ENCODE measurements at regions not wholly inside any gene's neighbourhood (a gene's known extent, or its start where the extent isn't known, plus 50 kb on each side); places are given as distances from the start of the nearest gene placed in this dataset.
"Not testable (repeated sequence)": the region's sequence is repeated elsewhere in the genome, so short reads cannot be mapped to it uniquely, and the experiment has no call there.

DNA sequence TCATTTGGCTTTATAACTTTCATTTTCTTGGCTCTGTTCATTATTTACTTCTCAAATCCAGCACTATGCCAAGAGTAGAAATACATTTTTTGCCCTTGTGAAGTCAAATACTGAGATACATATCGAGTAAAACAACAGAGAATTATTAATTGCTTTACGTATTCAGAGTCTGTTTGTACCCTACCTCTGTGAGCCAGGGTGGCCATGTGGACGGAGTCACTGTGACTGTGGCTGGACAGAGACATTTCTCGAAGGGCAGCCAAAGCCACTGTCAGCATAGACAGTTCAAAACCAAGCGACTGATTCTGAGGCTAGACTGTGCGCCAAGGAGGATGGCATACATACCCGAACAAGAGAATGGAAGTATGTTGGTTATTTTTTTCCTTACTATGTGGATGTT lies 391.0 kb upstream of the PROX1 start:
- DNase-seq (ENCODE audit: low spot score), result no peak

DNA sequence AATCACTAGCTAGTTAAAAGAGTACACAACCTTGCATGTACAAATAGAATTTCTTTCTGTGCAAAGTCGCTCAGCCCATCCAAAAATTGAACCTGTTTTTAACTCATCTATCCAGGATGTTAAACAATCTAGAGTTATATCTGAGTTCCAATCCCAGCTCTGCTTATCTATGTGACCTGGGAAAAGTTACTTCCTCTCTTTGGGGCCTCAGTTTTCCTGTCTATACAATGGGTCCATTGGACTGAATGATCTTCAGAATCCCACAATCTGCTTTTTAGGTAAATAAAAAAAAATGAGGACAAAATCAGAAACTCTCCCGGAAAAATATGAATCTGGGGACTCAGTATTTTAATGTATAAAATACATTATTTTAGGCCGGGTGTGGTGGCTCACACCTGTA lies 389.5 kb upstream of the PROX1 start:
- DNase-seq (ENCODE audit: low spot score), result no peak

- no peak for DNase-seq (ENCODE audit: low spot score)
These were observed 386.9 kb upstream of the PROX1 start for GRCh38 chr1:213600879-213601278.

DNA sequence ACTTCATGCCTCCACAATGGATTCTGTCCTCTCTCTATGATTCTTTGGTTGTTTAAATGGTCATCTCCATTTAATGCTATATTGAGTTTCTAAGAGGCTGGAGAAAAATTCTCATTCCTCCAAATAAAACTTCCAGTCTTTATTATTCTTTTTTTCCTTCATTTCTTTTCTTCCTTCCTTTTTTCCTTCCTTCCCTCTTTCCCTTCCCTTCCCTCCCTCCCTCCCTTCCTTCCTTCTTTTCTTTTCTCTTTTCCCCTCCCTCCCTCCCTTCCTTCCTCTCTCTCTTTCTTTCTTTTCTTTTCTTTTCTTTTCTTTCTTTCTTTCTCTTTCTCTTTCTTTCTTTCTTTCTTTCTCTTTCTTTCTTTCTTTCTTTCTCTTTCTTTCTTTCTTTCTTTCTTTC lies 386.1 kb upstream of the PROX1 start:
- not testable (repeated sequence) for DNase-seq (ENCODE audit: low spot score)

DNA sequence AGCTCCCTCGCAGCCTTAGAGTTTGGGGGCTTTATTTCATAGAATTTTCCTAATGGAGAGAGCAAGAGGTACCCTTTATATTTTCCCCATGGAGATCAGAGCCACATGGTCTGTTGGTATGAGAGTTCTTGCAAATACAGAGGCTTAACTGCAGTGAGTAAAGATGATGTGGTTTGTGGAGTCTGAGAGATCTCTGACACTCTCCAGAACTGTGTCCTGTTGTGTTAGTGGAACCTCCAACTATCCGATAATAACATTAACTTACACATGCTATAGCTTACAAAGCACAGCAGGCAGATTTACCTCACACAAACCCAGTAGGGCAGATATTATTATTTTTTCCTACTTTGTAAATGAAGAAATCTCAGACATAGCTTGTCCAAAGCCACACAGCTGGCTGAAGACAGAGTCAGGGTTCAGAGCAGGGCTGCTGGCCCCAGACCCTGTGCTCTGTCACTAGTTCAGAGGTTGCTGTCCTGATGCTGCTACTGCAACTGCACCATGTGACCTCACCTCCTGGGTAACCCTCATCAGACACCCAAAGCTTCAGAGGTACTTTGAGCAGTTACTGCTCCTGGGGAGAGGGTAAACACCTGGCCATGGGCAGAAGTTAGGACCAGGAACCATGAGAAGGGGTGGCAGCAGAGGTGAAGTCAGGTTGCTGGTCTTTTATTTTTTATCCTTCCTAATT lies 384.8 kb upstream of the PROX1 start:
- no peak for DNase-seq (ENCODE audit: low spot score)

GRCh38 chr1:213604477-213604876 lies 383.3 kb upstream of the PROX1 start:
- peak; percentile 54 for DNase-seq (ENCODE audit: low spot score)

GRCh38 chr1:213605732-213606131 lies 382.0 kb upstream of the PROX1 start:
- DNase-seq (ENCODE audit: low spot score), result no peak

GRCh38 chr1:213606252-213606820 lies 381.4 kb upstream of the PROX1 start:
- peak; percentile 62 for DNase-seq (ENCODE audit: low spot score)

- DNase-seq (ENCODE audit: low spot score), result no peak
These were observed 374.2 kb upstream of the PROX1 start for GRCh38 chr1:213613549-213613948.

DNA sequence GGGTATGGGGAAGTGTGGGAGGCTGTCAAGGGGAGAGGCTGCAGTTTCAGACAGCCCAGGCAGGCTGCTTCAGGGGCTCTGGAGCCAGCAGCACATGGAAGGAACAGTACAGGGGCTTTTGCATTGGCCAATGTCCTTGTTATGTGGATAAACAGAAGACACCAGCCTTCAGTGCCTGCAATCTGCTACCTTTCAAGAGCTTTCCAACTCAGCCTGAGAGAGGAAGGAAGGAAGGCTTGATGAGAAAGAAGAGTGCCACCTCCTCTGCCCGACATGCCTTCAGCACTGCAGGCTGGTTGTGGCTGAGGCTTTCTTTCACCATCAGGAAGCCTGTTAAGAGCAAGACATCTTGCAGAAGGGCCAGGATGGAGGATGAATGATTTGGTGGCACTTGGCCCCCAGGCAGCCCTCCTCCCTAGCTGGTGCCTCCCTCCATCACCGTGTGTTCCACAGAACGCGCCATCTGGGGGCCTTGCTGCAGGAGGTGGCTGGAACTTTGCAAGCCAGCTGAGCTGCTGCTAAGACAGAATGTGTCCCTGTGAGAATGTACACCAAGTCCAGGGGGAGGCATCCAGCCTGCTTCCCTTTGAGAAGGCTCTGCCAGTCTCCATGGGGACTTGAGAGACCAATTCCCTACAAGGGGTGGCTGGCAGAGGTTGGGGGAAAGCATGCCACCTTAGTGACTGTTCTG lies 372.4 kb upstream of the PROX1 start:
- DNase-seq (ENCODE audit: low spot score), result peak; percentile 67

DNA sequence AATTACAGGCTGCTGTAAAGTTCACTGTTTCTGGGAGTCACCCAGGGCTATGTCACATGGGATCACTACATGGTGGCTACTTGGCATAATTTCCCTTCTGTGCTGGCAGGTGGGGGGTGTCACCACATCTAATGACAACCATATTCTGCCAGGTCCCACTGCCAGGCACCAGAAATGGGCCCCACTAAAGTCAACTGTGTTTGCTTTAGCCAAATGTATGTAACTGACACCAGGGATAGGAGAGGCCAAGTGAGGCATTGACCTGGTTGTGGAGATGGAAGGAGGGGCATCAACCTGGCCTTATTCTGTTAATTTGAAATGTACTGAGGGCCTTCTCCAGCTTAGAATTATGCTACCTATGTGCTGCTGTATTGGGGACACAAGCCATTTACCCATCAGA lies 370.6 kb upstream of the PROX1 start:
- no peak for DNase-seq (ENCODE audit: low spot score)

DNA sequence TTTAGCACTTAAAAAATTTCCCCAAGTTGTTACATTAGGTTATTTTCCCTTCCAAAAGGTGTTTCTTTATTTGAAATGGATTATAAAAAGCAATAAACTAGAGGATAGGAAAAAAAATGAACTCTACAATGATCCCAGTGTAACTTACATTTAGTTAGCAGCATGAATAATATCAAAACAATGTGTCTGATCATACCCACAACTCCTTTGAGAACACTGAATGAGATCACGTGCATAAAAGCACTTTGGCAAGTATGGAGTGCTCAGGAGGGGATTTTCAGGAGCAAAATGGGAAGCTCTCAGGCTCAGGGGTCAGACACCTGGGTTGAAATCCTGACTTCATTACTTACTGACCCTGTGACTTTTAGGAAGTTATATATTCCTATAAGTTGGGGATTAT lies 369.7 kb upstream of the PROX1 start:
- no peak for DNase-seq (ENCODE audit: low spot score)

GRCh38 chr1:213619026-213619425 lies 368.7 kb upstream of the PROX1 start:
- no peak for DNase-seq (ENCODE audit: low spot score)

DNA sequence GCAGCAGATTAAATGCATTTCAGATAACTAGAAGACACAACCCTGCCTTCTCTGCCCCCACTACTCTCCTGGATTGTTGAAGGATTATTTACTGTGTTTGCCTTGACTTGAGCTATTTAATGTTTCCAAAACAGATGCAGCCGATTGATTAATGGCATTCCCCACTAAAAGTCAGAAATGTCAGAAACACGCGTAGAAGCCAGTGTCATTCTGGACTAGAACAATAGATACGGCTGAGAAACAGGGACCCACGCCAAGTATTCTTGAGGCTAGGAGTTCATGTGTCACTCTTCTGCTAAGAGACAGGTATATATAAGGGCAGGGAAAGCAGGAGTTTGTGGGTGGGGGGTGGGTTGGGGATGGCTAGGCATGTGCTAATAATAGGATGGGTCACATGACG lies 366.7 kb upstream of the PROX1 start:
- DNase-seq (ENCODE audit: low spot score), result no peak

- no peak for DNase-seq (ENCODE audit: low spot score)
These were observed 365.3 kb upstream of the PROX1 start for GRCh38 chr1:213622365-213623063.

DNA sequence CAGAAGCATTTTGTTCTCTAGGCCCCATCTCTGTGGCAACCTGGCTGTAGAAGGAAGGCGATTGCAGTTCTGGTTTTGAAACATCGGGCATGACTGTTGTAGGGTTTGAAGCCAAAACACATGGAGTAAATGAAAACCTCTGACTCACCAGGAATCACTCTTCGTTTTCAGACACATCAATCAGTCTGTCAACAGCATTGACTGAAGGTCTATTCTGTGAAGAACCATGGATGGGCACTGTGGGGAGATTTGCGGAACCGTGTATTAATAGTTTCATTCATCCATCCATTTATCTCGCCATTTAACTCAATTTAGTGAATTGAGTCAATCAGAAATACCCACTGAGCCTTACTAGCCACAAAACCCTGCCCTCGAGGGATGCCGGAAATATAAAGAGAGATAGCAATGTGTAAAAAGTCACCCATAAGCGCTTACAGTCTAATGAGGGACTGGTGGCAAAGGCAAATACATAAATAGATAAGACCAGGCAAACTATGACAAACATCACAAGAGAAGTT lies 364.6 kb upstream of the PROX1 start:
- DNase-seq (ENCODE audit: low spot score), result no peak

DNA sequence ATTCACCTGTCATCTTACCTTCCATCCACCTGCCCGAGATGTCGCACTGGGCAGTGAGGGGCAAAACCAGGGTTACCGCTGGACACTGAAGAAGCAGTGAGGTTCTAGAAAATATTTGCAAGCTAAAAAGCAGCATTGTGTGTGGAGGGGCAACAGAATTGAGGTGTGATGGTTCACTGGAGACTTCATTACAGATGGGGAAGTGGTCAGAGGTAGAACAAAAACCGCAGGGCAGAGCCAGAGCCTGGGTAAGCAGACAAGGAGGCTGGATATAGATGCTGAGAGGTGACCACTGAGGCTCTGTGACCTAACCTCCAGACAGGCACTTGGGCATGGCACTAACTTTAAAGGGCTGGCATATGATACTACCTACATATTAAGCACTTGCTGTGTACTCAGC lies 363.9 kb upstream of the PROX1 start:
- no peak for DNase-seq (ENCODE audit: low spot score)

DNA sequence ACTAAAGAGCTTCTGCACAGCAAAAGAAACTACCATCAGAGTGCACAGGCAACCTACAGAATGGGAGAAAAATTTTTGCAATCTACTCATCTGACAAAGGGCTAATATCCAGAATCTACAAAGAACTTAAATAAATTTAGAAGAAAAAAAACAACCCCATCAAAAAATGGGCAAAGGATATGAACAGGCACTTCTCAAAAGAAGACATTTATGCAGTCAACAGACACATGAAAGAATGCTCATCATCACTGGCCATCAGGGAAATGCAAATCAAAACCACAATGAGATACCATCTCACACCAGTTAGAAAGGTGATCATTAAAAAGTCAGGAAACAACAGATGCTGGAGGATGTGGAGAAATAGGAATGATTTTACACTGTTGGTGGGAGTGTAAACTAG lies 351.0 kb upstream of the PROX1 start:
- DNase-seq (ENCODE audit: low spot score), result not testable (repeated sequence)

DNA sequence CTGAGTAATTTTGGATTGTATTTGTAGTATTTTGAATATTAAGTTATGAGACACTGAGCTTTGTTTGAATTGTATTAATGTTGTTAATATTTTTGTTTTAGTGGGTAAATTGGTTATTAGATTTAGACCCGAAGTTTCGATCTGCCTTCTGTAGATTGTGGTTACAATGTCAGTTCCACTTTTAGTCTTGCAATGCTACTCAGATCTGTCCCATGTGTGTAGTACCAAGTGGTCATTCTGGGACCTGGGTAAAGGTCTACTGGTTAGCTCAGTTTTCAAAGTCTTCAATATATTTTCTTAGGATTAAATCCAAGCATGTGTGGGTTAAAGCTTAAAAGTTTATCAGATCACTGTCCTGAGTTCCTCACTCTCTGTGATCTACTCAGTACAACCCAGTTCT lies 346.5 kb upstream of the PROX1 start:
- DNase-seq (ENCODE audit: low spot score), result no peak

GRCh38 chr1:213643360-213643759 lies 344.4 kb upstream of the PROX1 start:
- no peak for DNase-seq (ENCODE audit: low spot score)

- DNase-seq (ENCODE audit: low spot score), result no peak
These were observed 339.7 kb upstream of the PROX1 start for GRCh38 chr1:213647864-213648650.

DNA sequence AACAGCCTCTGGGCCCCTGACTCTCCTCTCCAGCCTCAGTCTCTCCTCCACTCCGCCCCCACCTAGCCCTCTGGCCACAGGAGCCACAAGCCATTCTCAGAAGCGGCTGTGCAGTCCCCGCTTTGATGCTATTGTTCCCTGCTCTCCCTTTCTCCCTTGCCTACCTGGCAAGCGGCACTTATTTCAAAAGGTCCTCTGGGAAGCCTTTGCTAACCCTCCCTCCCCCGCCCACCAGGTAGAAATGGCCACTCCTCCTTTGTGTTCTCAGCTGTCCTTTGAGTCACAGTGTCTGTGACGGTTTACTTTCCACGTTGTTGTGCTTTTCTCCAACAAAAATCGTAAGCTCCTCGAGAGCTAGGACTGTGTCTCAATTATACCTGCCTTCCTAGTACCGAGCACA lies 338.4 kb upstream of the PROX1 start:
- no peak for DNase-seq (ENCODE audit: low spot score)
